ENCODE measurements at regions not wholly inside any gene's neighbourhood (a gene's known extent, or its start where the extent isn't known, plus 50 kb on each side); places are given as distances from the start of the nearest gene placed in this dataset.

DNA sequence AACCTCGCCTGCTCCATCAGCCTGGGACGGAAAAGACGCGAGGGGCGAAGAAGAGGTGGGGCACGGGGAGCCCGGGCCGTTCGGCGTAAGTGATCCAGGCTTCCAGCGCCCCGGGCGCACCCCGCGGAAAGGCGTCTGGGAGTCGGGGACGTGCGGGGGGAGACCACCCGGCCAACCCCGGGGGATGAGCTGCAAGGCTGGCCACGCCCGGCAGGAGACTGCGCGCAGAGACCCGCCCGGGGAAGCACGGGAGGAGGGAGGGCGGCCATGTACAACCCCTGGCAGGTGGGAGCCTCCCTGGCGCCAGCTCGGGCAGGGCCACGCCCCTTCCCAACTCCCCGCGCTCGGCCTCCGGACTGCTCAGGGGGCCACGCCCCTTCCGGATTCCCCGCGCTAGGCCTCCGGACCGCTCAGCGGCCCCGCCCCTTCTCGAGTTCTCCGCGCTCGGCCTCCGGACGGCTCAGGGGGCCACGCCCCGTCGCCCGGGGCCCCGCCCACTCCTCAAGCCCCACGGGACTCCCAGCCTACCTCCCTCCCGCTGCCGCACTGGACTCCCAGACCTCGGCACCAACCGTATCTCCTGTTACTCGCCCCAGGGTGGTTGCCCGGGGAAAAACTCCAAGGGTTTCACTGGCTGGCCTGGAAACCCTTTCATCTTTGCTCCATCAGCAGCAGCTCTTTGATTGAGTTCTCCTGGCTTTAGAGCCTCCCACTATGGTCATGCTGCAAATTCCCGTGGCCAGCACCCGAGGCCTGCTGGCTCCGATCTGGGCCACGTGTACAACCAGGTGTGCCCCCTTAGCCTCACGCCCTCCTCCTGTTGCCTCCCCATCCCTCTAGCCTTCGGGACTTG is 284.4 kb downstream of the ZEB1 start (continued):
- TF ChIP-seq ZNF79 (CRISPR knock-in tag; IDR thresholded peaks at IDR 0.05; ENCODE audit: low read depth): no peak
- peak; percentile 53; the same call in 1 of the 2 replicates for TF ChIP-seq GABPB1 (CRISPR knock-in tag; IDR thresholded peaks at IDR 0.05)
- TF ChIP-seq, protein P1, sequence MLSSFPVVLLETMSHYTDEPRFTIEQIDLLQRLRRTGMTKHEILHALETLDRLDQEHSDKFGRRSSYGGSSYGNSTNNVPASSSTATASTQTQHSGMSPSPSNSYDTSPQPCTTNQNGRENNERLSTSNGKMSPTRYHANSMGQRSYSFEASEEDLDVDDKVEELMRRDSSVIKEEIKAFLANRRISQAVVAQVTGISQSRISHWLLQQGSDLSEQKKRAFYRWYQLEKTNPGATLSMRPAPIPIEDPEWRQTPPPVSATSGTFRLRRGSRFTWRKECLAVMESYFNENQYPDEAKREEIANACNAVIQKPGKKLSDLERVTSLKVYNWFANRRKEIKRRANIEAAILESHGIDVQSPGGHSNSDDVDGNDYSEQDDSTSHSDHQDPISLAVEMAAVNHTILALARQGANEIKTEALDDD (IDR thresholded peaks at IDR 0.05): no peak
- TF ChIP-seq, protein P2, sequence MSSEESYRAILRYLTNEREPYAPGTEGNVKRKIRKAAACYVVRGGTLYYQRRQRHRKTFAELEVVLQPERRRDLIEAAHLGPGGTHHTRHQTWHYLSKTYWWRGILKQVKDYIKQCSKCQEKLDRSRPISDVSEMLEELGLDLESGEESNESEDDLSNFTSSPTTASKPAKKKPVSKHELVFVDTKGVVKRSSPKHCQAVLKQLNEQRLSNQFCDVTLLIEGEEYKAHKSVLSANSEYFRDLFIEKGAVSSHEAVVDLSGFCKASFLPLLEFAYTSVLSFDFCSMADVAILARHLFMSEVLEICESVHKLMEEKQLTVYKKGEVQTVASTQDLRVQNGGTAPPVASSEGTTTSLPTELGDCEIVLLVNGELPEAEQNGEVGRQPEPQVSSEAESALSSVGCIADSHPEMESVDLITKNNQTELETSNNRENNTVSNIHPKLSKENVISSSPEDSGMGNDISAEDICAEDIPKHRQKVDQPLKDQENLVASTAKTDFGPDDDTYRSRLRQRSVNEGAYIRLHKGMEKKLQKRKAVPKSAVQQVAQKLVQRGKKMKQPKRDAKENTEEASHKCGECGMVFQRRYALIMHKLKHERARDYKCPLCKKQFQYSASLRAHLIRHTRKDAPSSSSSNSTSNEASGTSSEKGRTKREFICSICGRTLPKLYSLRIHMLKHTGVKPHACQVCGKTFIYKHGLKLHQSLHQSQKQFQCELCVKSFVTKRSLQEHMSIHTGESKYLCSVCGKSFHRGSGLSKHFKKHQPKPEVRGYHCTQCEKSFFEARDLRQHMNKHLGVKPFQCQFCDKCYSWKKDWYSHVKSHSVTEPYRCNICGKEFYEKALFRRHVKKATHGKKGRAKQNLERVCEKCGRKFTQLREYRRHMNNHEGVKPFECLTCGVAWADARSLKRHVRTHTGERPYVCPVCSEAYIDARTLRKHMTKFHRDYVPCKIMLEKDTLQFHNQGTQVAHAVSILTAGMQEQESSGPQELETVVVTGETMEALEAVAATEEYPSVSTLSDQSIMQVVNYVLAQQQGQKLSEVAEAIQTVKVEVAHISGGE (CRISPR knock-in tag; IDR thresholded peaks at IDR 0.05): peak in 1 of 3 experiments; percentile 57; a peak in 2 of 6 replicates
- no peak for TF ChIP-seq PHB (CRISPR knock-in tag; IDR thresholded peaks at IDR 0.05)
- no peak for TF ChIP-seq ATF1 (CRISPR knock-in tag; IDR thresholded peaks at IDR 0.05)
- no peak for TF ChIP-seq ATF1 (tag; IDR thresholded peaks at IDR 0.05)
- TF ChIP-seq ZNF143 (CRISPR knock-in tag; IDR thresholded peaks at IDR 0.05): no peak
- TF ChIP-seq, protein P3, sequence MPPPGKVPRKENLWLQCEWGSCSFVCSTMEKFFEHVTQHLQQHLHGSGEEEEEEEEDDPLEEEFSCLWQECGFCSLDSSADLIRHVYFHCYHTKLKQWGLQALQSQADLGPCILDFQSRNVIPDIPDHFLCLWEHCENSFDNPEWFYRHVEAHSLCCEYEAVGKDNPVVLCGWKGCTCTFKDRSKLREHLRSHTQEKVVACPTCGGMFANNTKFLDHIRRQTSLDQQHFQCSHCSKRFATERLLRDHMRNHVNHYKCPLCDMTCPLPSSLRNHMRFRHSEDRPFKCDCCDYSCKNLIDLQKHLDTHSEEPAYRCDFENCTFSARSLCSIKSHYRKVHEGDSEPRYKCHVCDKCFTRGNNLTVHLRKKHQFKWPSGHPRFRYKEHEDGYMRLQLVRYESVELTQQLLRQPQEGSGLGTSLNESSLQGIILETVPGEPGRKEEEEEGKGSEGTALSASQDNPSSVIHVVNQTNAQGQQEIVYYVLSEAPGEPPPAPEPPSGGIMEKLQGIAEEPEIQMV (tag; conservative IDR thresholded peaks at IDR 0.05; ENCODE audit: low read depth): no peak
- TF ChIP-seq, protein P4, sequence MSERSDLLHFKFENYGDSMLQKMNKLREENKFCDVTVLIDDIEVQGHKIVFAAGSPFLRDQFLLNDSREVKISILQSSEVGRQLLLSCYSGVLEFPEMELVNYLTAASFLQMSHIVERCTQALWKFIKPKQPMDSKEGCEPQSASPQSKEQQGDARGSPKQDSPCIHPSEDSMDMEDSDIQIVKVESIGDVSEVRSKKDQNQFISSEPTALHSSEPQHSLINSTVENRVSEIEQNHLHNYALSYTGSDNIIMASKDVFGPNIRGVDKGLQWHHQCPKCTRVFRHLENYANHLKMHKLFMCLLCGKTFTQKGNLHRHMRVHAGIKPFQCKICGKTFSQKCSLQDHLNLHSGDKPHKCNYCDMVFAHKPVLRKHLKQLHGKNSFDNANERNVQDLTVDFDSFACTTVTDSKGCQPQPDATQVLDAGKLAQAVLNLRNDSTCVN (CRISPR knock-in tag; IDR thresholded peaks at IDR 0.05): no peak
